ENCODE measurements at regions not wholly inside any gene's neighbourhood (a gene's known extent, or its start where the extent isn't known, plus 50 kb on each side); places are given as distances from the start of the nearest gene placed in this dataset.

- no peak for ATAC-seq (ENCODE audit: low read depth)
- H3K9me3 Mint-ChIP-seq (ENCODE audit: insufficient read depth) = peaks cover 10% of the 10 kb centered on the region
- Histone ChIP-seq H3K9ac (ENCODE audit: low read length) (no peak overlapping the region), H3K27me3 (replicated peaks in 1 of 4; ENCODE audit: control extremely low read depth in 1 of 4, control insufficient read depth in 3 of 4, insufficient read depth in 4 of 4, low read length in 3 of 4) (no peaks in the 10 kb centered on the region), H2AFZ (ENCODE audit: insufficient read depth, low read depth, low read length, poor library complexity, severe bottlenecking) (no peak overlapping the region), H3K27ac (ENCODE audit: low read length in 2 of 2) (no peak overlapping the region), H3K4me3 (ENCODE audit: control extremely low read depth in 1 of 5, extremely low read depth in 1 of 5, insufficient read depth in 1 of 5, low read depth in 2 of 5, low read length in 4 of 5) (no peak overlapping the region), H4K20me1 (ENCODE audit: control insufficient read depth, insufficient read depth, low read length, poor library complexity, severe bottlenecking) (no peaks in the 10 kb centered on the region), H3K4me1 (ENCODE audit: control insufficient read depth in 2 of 2, insufficient read depth in 2 of 2, low read length in 2 of 2) (no peaks in the 10 kb centered on the region), H3K79me2 (ENCODE audit: control insufficient read depth, insufficient read depth, low read length) (no peaks in the 10 kb centered on the region), H3K4me2 (replicated peaks; ENCODE audit: low read depth, low read length, poor library complexity, severe bottlenecking) (no peak overlapping the region), H3K36me3 (replicated peaks in 1 of 2; ENCODE audit: control extremely low read depth in 1 of 2, control insufficient read depth in 1 of 2, extremely low read depth in 1 of 2, insufficient read depth in 2 of 2, low read length in 1 of 2) (no peaks in the 10 kb centered on the region), H3K9me3 (ENCODE audit: control extremely low read depth in 1 of 3, control insufficient read depth in 2 of 3, insufficient read depth in 1 of 3, low read length in 2 of 3) (peaks cover 0 to 8% (median 7%) of the 10 kb centered on the region in 3 donors)
- intact Hi-C loops (cut with micrococcal nuclease) = no loop called here
- no peak for DNase-seq
- H3K27me3 Mint-ChIP-seq = no peaks in the 10 kb centered on the region
- no CpG with 5 or more reads among the region's 4 CpGs for WGBS (ENCODE audit: insufficient coverage)
- POLR2A ChIA-PET = no interaction called here
- H3K27ac Mint-ChIP-seq = no peak overlapping the region
- TF ChIP-seq, protein P1, sequence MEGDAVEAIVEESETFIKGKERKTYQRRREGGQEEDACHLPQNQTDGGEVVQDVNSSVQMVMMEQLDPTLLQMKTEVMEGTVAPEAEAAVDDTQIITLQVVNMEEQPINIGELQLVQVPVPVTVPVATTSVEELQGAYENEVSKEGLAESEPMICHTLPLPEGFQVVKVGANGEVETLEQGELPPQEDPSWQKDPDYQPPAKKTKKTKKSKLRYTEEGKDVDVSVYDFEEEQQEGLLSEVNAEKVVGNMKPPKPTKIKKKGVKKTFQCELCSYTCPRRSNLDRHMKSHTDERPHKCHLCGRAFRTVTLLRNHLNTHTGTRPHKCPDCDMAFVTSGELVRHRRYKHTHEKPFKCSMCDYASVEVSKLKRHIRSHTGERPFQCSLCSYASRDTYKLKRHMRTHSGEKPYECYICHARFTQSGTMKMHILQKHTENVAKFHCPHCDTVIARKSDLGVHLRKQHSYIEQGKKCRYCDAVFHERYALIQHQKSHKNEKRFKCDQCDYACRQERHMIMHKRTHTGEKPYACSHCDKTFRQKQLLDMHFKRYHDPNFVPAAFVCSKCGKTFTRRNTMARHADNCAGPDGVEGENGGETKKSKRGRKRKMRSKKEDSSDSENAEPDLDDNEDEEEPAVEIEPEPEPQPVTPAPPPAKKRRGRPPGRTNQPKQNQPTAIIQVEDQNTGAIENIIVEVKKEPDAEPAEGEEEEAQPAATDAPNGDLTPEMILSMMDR (IDR thresholded peaks at IDR 0.05) = no peak
- no peak for TF ChIP-seq EZH2 (IDR thresholded peaks at IDR 0.05; ENCODE audit: borderline replicate concordance, insufficient read depth, low read depth, low read length, poor library complexity, severe bottlenecking)
- no peak overlapping the region for H3K4me3 Mint-ChIP-seq
- CTCF ChIA-PET = no interaction called here
- no peaks in the 10 kb centered on the region for H3K4me1 Mint-ChIP-seq
Measured at GRCh38 chr1:186745531-186746146, 65.4 kb upstream of the PTGS2 start.

- intact Hi-C loops (cut with micrococcal nuclease) = no loop called here
- H2AFZ ChIP-seq (ENCODE audit: insufficient read depth, low read depth, low read length, poor library complexity, severe bottlenecking) = no peak overlapping the region
- no peaks in the 10 kb centered on the region for H3K79me2 ChIP-seq (ENCODE audit: control insufficient read depth, insufficient read depth, low read length)
- Mint-ChIP-seq H3K9me3 (ENCODE audit: insufficient read depth) (peaks cover 3% of the 10 kb centered on the region), H3K4me1 (no peaks in the 10 kb centered on the region), H3K27me3 (no peaks in the 10 kb centered on the region), H3K4me3 (no peak overlapping the region), H3K27ac (no peak overlapping the region)
- H4K20me1 ChIP-seq (ENCODE audit: control insufficient read depth, insufficient read depth, low read length, poor library complexity, severe bottlenecking) = no peaks in the 10 kb centered on the region
- H3K4me1 ChIP-seq (ENCODE audit: control insufficient read depth in 2 of 2, insufficient read depth in 2 of 2, low read length in 2 of 2) = no peaks in the 10 kb centered on the region
- DNase-seq = no peak
- H3K36me3 ChIP-seq (replicated peaks in 1 of 2; ENCODE audit: control extremely low read depth in 1 of 2, control insufficient read depth in 1 of 2, extremely low read depth in 1 of 2, insufficient read depth in 2 of 2, low read length in 1 of 2) = no peaks in the 10 kb centered on the region
- POLR2A ChIA-PET = no interaction called here
- H3K27ac ChIP-seq (ENCODE audit: low read length in 2 of 2) = no peak overlapping the region
- CTCF ChIA-PET = no interaction called here
- no peak overlapping the region for H3K9ac ChIP-seq (ENCODE audit: low read length)
- H3K27me3 ChIP-seq (replicated peaks in 1 of 4; ENCODE audit: control extremely low read depth in 1 of 4, control insufficient read depth in 3 of 4, insufficient read depth in 4 of 4, low read length in 3 of 4) = no peaks in the 10 kb centered on the region
- ATAC-seq (ENCODE audit: low read depth) = no peak
- no peak overlapping the region for H3K4me3 ChIP-seq (ENCODE audit: control extremely low read depth in 1 of 5, extremely low read depth in 1 of 5, insufficient read depth in 1 of 5, low read depth in 2 of 5, low read length in 4 of 5)
- no peak for TF ChIP-seq EZH2 (IDR thresholded peaks at IDR 0.05; ENCODE audit: borderline replicate concordance, insufficient read depth, low read depth, low read length, poor library complexity, severe bottlenecking)
- TF ChIP-seq, protein P1 (IDR thresholded peaks at IDR 0.05) = no peak
- H3K9me3 ChIP-seq (ENCODE audit: control extremely low read depth in 1 of 3, control insufficient read depth in 2 of 3, insufficient read depth in 1 of 3, low read length in 2 of 3) = no peaks in the 10 kb centered on the region
- H3K4me2 ChIP-seq (replicated peaks; ENCODE audit: low read depth, low read length, poor library complexity, severe bottlenecking) = no peak overlapping the region
- no CpG with 5 or more reads among the region's 1 CpG for WGBS (ENCODE audit: insufficient coverage)
Measured at GRCh38 chr1:186741640-186742039, 61.4 kb upstream of the PTGS2 start.

All from B cell (primary cell).